WERI-Rb-1 (cell line): ENCODE measurements at regions not wholly inside any gene's neighbourhood (a gene's known extent, or its start where the extent isn't known, plus 50 kb on each side); places are given as distances from the start of the nearest gene placed in this dataset.

ENCODE experiments used
- DNase-seq: peaks from one replicate; pipeline ENCODE4 v3.0.0-alpha.2; 2020
- H3K27ac ChIP-seq: fragments of 250-450 bp; sonication (Bioruptor Pico); 2 replicates; pipeline ENCODE4 v1.5.1; 2020; ENCODE audit warnings: mild to moderate bottlenecking, moderate library complexity
- H3K27me3 ChIP-seq: fragments of 250-450 bp; sonication (Bioruptor Pico); 2 replicates; pipeline ENCODE4 v1.5.1; 2021; ENCODE audit warnings: mild to moderate bottlenecking, low read depth, moderate library complexity; ENCODE audit not compliant: insufficient read depth, severe bottlenecking
- H3K36me3 ChIP-seq: fragments of 250-450 bp; sonication (Bioruptor Pico); 2 replicates; pipeline ENCODE4 v1.5.1; 2020; ENCODE audit warnings: mild to moderate bottlenecking, moderate library complexity
- H3K4me3 ChIP-seq: 2 replicates; pipeline ENCODE4 v1.5.1; 2011; ENCODE audit warnings: low read depth, mild to moderate bottlenecking, control low read depth, low read length
- H3K9me3 ChIP-seq: fragments of 250-450 bp; sonication (Bioruptor Pico); 2 replicates; pipeline ENCODE4 v1.5.1; 2021; ENCODE audit warnings: mild to moderate bottlenecking, moderate library complexity; ENCODE audit not compliant: severe bottlenecking
- TF ChIP-seq, protein P1 (sequence below): IDR thresholded peaks from 2 replicates; pipeline ENCODE4 v1.5.1; 2011; ENCODE audit warnings: low read depth, mild to moderate bottlenecking, control low read depth, inconsistent platforms, low read length

DNA sequence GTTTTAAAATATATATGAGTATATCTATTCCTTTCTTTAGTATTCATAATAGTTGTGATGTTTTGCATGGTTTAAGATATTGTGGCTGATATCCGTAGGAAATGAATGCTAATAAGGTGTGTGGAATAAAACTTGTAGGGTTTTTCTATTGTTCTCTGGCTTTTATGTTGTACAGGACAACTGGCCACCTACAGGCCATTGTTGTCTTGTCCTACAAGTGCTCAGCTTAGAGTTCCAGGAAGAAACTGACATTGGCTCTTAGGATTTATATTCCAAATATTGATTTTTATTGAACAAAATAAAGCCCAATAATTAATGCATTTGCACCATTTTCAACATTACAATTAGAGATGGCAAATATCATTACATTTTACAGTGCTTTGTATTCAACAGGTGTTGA is 512.8 kb upstream of the TENM4 start:
- TF ChIP-seq, protein P1, sequence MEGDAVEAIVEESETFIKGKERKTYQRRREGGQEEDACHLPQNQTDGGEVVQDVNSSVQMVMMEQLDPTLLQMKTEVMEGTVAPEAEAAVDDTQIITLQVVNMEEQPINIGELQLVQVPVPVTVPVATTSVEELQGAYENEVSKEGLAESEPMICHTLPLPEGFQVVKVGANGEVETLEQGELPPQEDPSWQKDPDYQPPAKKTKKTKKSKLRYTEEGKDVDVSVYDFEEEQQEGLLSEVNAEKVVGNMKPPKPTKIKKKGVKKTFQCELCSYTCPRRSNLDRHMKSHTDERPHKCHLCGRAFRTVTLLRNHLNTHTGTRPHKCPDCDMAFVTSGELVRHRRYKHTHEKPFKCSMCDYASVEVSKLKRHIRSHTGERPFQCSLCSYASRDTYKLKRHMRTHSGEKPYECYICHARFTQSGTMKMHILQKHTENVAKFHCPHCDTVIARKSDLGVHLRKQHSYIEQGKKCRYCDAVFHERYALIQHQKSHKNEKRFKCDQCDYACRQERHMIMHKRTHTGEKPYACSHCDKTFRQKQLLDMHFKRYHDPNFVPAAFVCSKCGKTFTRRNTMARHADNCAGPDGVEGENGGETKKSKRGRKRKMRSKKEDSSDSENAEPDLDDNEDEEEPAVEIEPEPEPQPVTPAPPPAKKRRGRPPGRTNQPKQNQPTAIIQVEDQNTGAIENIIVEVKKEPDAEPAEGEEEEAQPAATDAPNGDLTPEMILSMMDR, result no peak

DNA sequence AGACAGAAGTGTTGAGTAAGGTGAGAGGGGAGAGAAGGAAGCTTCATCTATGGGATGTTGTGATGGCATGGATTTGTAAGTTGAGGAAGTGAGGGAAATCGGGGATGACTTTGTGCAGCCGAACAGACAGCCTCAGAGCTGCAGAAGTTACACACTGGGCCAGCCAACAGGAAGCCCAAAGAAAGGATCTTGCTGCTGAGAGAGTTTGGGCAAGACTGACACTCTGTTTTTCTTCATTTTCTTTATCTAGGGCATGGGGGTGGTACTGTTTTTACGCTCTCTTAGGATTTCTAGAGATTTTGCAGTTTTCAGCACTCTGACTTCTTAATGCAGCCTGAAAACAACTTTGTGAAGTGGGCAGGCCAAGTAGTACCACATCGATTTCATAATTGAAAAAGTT is 509.9 kb upstream of the TENM4 start:
- no peak for DNase-seq
- Histone ChIP-seq H3K4me3 (no peak overlapping the region), H3K9me3 (no peaks in the 10 kb centered on the region), H3K27me3 (peaks cover 21% of the 10 kb centered on the region), H3K27ac (no peak overlapping the region), H3K36me3 (no peaks in the 10 kb centered on the region)
- TF ChIP-seq, protein P1, result no peak

More for the DNA sequence above, 512.8 kb upstream of the TENM4 start:
- H3K9me3 ChIP-seq, result no peaks in the 10 kb centered on the region
- H3K27ac ChIP-seq, result no peak overlapping the region
- peaks cover 19% of the 10 kb centered on the region for H3K27me3 ChIP-seq
- H3K36me3 ChIP-seq, result no peaks in the 10 kb centered on the region
- H3K4me3 ChIP-seq, result no peak overlapping the region
- DNase-seq, result no peak

DNA sequence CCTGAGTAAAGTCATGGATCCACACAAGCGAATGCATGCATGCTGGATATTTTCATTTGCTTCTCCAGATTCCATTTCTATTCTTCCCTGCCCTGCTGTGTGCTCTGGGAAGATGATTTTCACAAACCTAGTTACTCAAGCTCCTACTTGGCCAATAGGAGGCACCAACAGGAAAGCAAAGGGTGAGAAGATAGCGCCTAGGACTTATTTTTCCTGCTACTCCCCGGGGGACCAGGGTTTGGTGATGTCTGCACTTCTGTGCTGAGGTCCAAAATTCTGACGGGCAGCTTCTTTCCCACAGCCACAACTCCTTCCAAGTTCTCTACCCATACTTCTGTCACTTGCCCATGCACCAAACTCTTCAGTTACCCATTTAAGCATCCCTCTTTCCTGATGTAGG is 509.3 kb upstream of the TENM4 start:
- Histone ChIP-seq H3K4me3 (no peak overlapping the region), H3K9me3 (no peaks in the 10 kb centered on the region), H3K27ac (no peak overlapping the region), H3K36me3 (no peaks in the 10 kb centered on the region), H3K27me3 (peaks cover 24% of the 10 kb centered on the region)
- no peak for DNase-seq
- TF ChIP-seq, protein P1, result no peak

DNA sequence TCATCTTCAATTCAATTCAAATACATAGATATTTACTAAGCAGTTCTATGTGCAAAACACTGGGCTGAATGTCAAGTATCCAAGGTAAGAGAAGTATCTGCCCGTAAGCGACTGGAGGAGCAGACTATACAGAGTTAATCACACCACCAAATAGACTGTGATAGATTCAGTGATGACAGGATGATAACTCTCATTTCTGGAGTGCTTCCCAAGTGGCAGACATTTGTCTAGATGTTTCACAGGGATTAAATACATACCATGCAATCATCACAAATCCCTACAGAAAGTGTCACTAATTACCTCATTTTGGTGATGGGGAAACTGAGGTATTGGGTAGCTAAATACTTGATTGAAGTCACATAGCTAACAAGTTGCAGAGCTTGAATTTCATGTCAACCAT is 508.7 kb upstream of the TENM4 start:
- H3K27me3 ChIP-seq, result peaks cover 24% of the 10 kb centered on the region
- DNase-seq, result no peak
- TF ChIP-seq, protein P1, result no peak
- H3K27ac ChIP-seq, result no peak overlapping the region
- H3K4me3 ChIP-seq, result no peak overlapping the region
- no peaks in the 10 kb centered on the region for H3K36me3 ChIP-seq
- no peaks in the 10 kb centered on the region for H3K9me3 ChIP-seq

GRCh38 chr11:79942646-79943045 is 501.8 kb upstream of the TENM4 start:
- H3K9me3 ChIP-seq, result no peaks in the 10 kb centered on the region
- TF ChIP-seq, protein P1, result no peak

GRCh38 chr11:79942090-79942489 is 501.3 kb upstream of the TENM4 start:
- Histone ChIP-seq H3K27me3 (peaks cover 60% of the 10 kb centered on the region), H3K36me3 (no peaks in the 10 kb centered on the region), H3K4me3 (no peak overlapping the region), H3K9me3 (no peaks in the 10 kb centered on the region), H3K27ac (no peak overlapping the region)
- TF ChIP-seq, protein P1, result no peak
- DNase-seq, result no peak

More at GRCh38 chr11:79942646-79943045, 501.8 kb upstream of the TENM4 start:
- Histone ChIP-seq H3K27me3 (peaks cover 59% of the 10 kb centered on the region), H3K36me3 (no peaks in the 10 kb centered on the region), H3K27ac (no peak overlapping the region), H3K4me3 (no peak overlapping the region)
- DNase-seq, result no peak
